Duodenal mucosa (tissue), 2 donors: ENCODE measurements at regions not wholly inside any gene's neighbourhood (a gene's known extent, or its start where the extent isn't known, plus 50 kb on each side); places are given as distances from the start of the nearest gene placed in this dataset.

ENCODE experiments used
- H3K27ac ChIP-seq: one replicate; pipeline ENCODE4 v1.7.0; 2013; ENCODE audit warnings: low read depth, low read length
- H3K27me3 ChIP-seq, 2 donors: one replicate each; pipeline ENCODE4 v1.7.0; 2013; ENCODE audit warnings: low read length in 2 of 2, control low read depth in 1 of 2; ENCODE audit not compliant: insufficient read depth in 2 of 2, control insufficient read depth in 1 of 2
- H3K36me3 ChIP-seq, 2 donors: one replicate each; pipeline ENCODE4 v1.7.0; 2013; ENCODE audit warnings: low read length in 2 of 2, control low read depth in 1 of 2; ENCODE audit not compliant: insufficient read depth in 2 of 2, control insufficient read depth in 1 of 2
- H3K4me1 ChIP-seq, 2 donors: one replicate each; pipeline ENCODE4 v1.7.0; 2013; ENCODE audit warnings: low read length in 2 of 2, control low read depth in 1 of 2; ENCODE audit not compliant: insufficient read depth in 2 of 2, control insufficient read depth in 1 of 2
- H3K4me3 ChIP-seq, 2 donors: one replicate each; pipeline ENCODE4 v1.7.0; 2013; ENCODE audit warnings: low read length in 2 of 2, low read depth in 1 of 2
- H3K9ac ChIP-seq, 2 donors: one replicate each; pipeline ENCODE4 v1.7.0; 2013; ENCODE audit warnings: low read length in 2 of 2, low read depth in 1 of 2
- H3K9me3 ChIP-seq, 2 donors: one replicate each; pipeline ENCODE4 v1.7.0; 2013; ENCODE audit warnings: low read length in 2 of 2, control low read depth in 1 of 2; ENCODE audit not compliant: control insufficient read depth in 1 of 2

GRCh38 chr4:13036841-13037240, 447.3 kb downstream of the RAB28 start:
- no peaks in the 10 kb centered on the region for H3K27me3 ChIP-seq
- H3K4me1 ChIP-seq: no peaks in the 10 kb centered on the region
- H3K9me3 ChIP-seq: no peaks in the 10 kb centered on the region
- H3K4me3 ChIP-seq: no peak overlapping the region
- no peak overlapping the region for H3K9ac ChIP-seq
- no peaks in the 10 kb centered on the region for H3K36me3 ChIP-seq
- H3K27ac ChIP-seq: no peak overlapping the region

GRCh38 chr4:13032936-13033335, 451.2 kb downstream of the RAB28 start:
- Histone ChIP-seq H3K27me3 (no peaks in the 10 kb centered on the region), H3K27ac (no peak overlapping the region), H3K36me3 (no peaks in the 10 kb centered on the region), H3K4me3 (no peak overlapping the region), H3K4me1 (no peaks in the 10 kb centered on the region), H3K9ac (no peak overlapping the region), H3K9me3 (no peaks in the 10 kb centered on the region)

GRCh38 chr4:13024147-13025105, 459.7 kb downstream of the RAB28 start:
- peaks cover 0 to 5% of the 10 kb centered on the region in 2 donors for H3K9me3 ChIP-seq
- H3K9ac ChIP-seq: no peak overlapping the region

GRCh38 chr4:13007802-13008470, 476.2 kb downstream of the RAB28 start:
- Histone ChIP-seq H3K9me3 (no peaks in the 10 kb centered on the region), H3K4me3 (no peak overlapping the region), H3K4me1 (no peaks in the 10 kb centered on the region), H3K27me3 (no peaks in the 10 kb centered on the region), H3K27ac (no peak overlapping the region), H3K36me3 (no peaks in the 10 kb centered on the region), H3K9ac (no peak overlapping the region)

More at GRCh38 chr4:13024147-13025105, 459.7 kb downstream of the RAB28 start:
- Histone ChIP-seq H3K4me3 (no peak overlapping the region), H3K4me1 (no peaks in the 10 kb centered on the region), H3K27me3 (no peaks in the 10 kb centered on the region), H3K36me3 (no peaks in the 10 kb centered on the region), H3K27ac (no peak overlapping the region)

GRCh38 chr4:12993923-12994322, 490.2 kb downstream of the RAB28 start:
- H3K9me3 ChIP-seq: peaks cover 0 to 7% of the 10 kb centered on the region in 2 donors
- no peaks in the 10 kb centered on the region for H3K27me3 ChIP-seq
- H3K9ac ChIP-seq: no peak overlapping the region
- H3K27ac ChIP-seq: no peak overlapping the region
- no peaks in the 10 kb centered on the region for H3K4me1 ChIP-seq
- H3K4me3 ChIP-seq: no peak overlapping the region
- H3K36me3 ChIP-seq: no peaks in the 10 kb centered on the region

GRCh38 chr4:12987284-12987683, 496.9 kb downstream of the RAB28 start:
- H3K9ac ChIP-seq: no peak overlapping the region
- no peaks in the 10 kb centered on the region for H3K27me3 ChIP-seq
- no peaks in the 10 kb centered on the region for H3K36me3 ChIP-seq
- peaks cover 0 to 4% of the 10 kb centered on the region in 2 donors for H3K9me3 ChIP-seq
- H3K4me1 ChIP-seq: no peaks in the 10 kb centered on the region
- no peak overlapping the region for H3K4me3 ChIP-seq
- H3K27ac ChIP-seq: no peak overlapping the region

GRCh38 chr4:12979797-12980196, 504.3 kb downstream of the RAB28 start:
- Histone ChIP-seq H3K27ac (no peak overlapping the region), H3K4me1 (no peaks in the 10 kb centered on the region), H3K9ac (no peak overlapping the region), H3K4me3 (no peak overlapping the region), H3K36me3 (no peaks in the 10 kb centered on the region), H3K27me3 (no peaks in the 10 kb centered on the region), H3K9me3 (peaks cover 0 to 4% of the 10 kb centered on the region in 2 donors)

GRCh38 chr4:12978310-12978709, 505.8 kb downstream of the RAB28 start:
- no peaks in the 10 kb centered on the region for H3K36me3 ChIP-seq
- H3K9me3 ChIP-seq: peaks cover 0 to 3% of the 10 kb centered on the region in 2 donors
- H3K4me3 ChIP-seq: no peak overlapping the region
- H3K27ac ChIP-seq: no peak overlapping the region
- no peak overlapping the region for H3K9ac ChIP-seq
- no peaks in the 10 kb centered on the region for H3K27me3 ChIP-seq
- no peaks in the 10 kb centered on the region for H3K4me1 ChIP-seq

- H3K9ac ChIP-seq: no peak overlapping the region
- H3K36me3 ChIP-seq: no peaks in the 10 kb centered on the region
- no peaks in the 10 kb centered on the region for H3K27me3 ChIP-seq
- H3K27ac ChIP-seq: no peak overlapping the region
- no peaks in the 10 kb centered on the region for H3K9me3 ChIP-seq
- H3K4me1 ChIP-seq: no peaks in the 10 kb centered on the region
- no peak overlapping the region for H3K4me3 ChIP-seq
Observed at GRCh38 chr4:12975511-12975910, 508.6 kb downstream of the RAB28 start.

- Histone ChIP-seq H3K27me3 (no peaks in the 10 kb centered on the region), H3K4me3 (no peak overlapping the region), H3K9me3 (no peaks in the 10 kb centered on the region), H3K36me3 (no peaks in the 10 kb centered on the region), H3K27ac (no peak overlapping the region), H3K9ac (no peak overlapping the region), H3K4me1 (no peaks in the 10 kb centered on the region)
Observed at GRCh38 chr4:12973522-12973921, 510.6 kb downstream of the RAB28 start.
